ENCODE measurements at regions not wholly inside any gene's neighbourhood (a gene's known extent, or its start where the extent isn't known, plus 50 kb on each side); places are given as distances from the start of the nearest gene placed in this dataset.

DNA sequence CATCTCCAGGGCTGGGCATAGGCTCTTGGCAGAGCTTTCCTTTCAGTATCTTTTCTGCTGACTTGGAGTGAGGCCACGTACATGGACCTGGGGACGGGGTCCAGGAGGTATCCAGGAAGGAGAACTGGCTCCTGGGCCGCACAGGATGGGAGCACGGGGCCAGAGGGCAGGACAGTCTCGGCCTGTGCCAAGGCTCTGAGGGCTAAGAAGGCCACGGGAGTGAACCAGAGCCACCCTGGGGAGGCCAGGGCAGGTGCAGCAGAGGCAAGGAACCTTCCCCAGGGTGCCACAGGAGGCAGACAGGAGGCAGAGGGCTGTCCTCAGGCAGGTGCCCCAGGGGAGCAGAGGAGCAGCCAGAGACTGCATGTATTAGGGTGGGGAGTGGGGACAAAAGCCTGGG, 50.3 kb downstream of the PLXNA1 start:
- Histone ChIP-seq H3K36me3 (ENCODE audit: insufficient read depth, low read length) (peaks cover 58% of the 10 kb centered on the region), H3K4me1 (ENCODE audit: insufficient read depth, low read length) (no peaks in the 10 kb centered on the region), H3K9me3 (ENCODE audit: insufficient read depth, low read depth, low read length) (no peaks in the 10 kb centered on the region), H3K9ac (ENCODE audit: low read depth, low read length) (no peak overlapping the region), H3K27ac (ENCODE audit: low read depth, low read length) (no peak overlapping the region), H3K4me3 (ENCODE audit: low read length) (no peak overlapping the region), H3K27me3 (ENCODE audit: insufficient read depth, low read length) (no peaks in the 10 kb centered on the region)
- WGBS, result 94% methylated on average over 6 of the region's 6 CpGs

DNA sequence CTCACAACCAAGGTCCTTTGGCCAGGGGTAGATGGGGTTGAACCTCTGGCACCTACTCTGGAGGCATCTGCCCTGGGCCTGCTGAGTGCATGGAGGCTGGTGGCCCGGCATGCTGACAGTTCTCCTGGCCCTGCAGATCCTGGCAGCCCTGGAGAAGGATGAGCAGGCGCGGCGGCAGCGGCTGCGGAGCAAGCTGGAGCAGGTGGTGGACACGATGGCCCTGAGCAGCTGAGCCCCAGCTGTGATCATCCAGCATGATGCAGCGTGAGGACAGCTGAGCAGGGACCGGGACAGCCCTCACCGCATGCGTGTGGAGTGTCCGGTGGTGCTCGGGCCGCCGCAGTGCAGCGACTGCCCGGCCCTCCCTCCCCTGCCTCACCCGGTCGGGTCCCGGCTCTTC, 50.9 kb downstream of the PLXNA1 start:
- no peaks in the 10 kb centered on the region for H3K27me3 ChIP-seq (ENCODE audit: insufficient read depth, low read length)

DNA sequence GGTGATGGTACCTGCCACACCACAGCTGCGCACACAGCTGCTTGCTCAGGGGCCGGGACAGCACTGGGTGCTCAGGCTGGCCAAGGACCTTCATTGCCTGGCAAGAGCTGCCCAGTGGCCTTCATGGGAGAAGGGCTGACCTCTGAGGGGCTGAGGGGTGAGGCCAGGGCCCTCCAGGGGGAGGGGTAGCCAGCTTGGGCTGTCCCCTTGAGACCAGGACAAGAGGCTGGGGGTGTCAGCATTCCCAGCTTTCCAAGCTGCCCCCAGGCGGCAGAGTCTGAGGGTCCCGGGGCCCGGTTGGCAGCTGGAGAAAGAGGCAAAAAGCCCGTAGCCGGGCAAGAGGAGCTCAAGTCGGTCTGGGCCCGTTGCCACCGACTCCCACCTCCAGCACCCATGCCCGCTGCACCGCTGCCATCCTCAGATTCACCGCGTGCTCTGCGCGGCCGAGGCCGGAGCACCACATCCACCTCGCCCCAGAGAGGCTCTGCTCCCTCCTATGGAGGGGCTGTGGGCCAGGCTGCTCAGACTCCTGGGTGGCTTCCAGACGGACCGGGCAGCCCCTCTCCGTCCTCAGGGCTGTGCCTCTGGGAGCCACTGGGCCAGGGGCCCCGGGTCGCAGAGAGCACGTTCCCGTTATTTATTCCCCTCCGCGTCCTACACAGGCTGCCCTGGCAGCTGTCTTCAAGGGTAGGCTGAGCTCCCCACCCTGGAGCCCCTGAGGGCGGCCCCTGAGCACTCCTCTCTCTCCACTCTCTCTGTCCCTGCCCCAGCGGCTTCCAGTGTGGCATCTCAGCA, 51.5 kb downstream of the PLXNA1 start:
- H3K36me3 ChIP-seq (ENCODE audit: insufficient read depth, low read length), result peaks cover 47% of the 10 kb centered on the region
- H3K4me1 ChIP-seq (ENCODE audit: insufficient read depth, low read length), result no peaks in the 10 kb centered on the region
- 93% methylated on average over 30 of the region's 30 CpGs for WGBS
- no peak overlapping the region for H3K4me3 ChIP-seq (ENCODE audit: low read length)
- no peaks in the 10 kb centered on the region for H3K9me3 ChIP-seq (ENCODE audit: insufficient read depth, low read depth, low read length)
- no peak overlapping the region for H3K9ac ChIP-seq (ENCODE audit: low read depth, low read length)
- H3K27me3 ChIP-seq (ENCODE audit: insufficient read depth, low read length), result no peaks in the 10 kb centered on the region
- no peak overlapping the region for H3K27ac ChIP-seq (ENCODE audit: low read depth, low read length)

More for the DNA sequence above, 50.9 kb downstream of the PLXNA1 start:
- Histone ChIP-seq H3K4me1 (ENCODE audit: insufficient read depth, low read length) (no peaks in the 10 kb centered on the region), H3K9ac (ENCODE audit: low read depth, low read length) (no peak overlapping the region), H3K4me3 (ENCODE audit: low read length) (no peak overlapping the region), H3K27ac (ENCODE audit: low read depth, low read length) (no peak overlapping the region), H3K36me3 (ENCODE audit: insufficient read depth, low read length) (peaks cover 53% of the 10 kb centered on the region), H3K9me3 (ENCODE audit: insufficient read depth, low read depth, low read length) (no peaks in the 10 kb centered on the region)
- WGBS, result 96% methylated on average over 20 of the region's 20 CpGs

DNA sequence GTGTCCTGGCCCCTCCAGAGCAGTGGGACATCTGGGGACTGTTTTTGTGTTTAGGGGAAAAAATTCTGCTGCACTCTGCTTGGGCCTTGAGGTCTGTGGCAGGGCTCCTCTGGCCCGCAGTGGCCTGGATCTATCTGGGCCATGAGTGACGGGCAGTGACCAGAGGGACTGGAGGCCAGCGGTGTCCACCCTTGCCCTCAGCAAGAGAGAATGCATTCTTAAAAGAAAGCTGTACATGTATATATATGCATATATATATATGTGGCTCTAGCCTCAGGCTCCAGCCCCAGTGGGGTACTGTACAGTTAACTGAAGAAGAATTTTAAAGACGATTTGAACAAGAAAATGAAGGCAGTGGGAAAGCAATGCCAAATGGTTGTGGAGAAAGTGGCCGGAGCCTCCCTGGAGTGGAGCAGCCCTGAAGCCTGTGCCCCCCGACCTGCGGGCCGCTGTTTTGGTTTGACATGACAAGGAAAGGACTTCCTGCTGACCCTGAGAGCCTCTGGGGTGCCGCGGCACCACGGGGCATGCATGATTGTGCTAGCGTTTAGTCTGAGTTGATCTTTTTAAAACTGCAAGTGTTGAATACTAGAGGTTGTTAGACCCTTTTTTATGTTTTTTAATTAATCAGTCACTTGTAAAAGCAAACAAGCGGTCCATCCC, 52.2 kb downstream of the PLXNA1 start:
- WGBS, result 94% methylated on average over 12 of the region's 13 CpGs
- Histone ChIP-seq H3K4me1 (ENCODE audit: insufficient read depth, low read length) (no peaks in the 10 kb centered on the region), H3K9ac (ENCODE audit: low read depth, low read length) (no peak overlapping the region), H3K36me3 (ENCODE audit: insufficient read depth, low read length) (peaks cover 40% of the 10 kb centered on the region), H3K27ac (ENCODE audit: low read depth, low read length) (no peak overlapping the region), H3K9me3 (ENCODE audit: insufficient read depth, low read depth, low read length) (no peaks in the 10 kb centered on the region), H3K27me3 (ENCODE audit: insufficient read depth, low read length) (no peaks in the 10 kb centered on the region), H3K4me3 (ENCODE audit: low read length) (no peak overlapping the region)

DNA sequence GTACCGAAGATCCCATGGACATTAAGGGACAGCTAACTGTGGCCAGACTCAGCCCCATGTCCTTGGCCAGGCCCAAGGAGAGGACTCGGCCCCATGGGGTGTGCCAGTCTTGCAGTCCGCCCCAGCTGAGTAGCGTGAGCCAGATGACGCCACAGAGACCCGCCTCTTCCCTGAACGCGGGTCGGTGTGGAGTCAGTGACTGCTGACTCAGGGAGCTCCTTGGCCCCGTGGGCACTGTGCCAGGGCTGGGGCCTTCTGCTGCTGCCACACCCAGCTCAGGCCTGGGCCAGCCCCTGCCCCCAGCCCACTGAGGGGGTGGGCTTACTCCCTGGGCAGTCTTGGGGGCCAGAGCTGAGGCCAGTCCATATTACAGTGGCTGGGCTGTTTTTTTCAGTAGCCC, 52.8 kb downstream of the PLXNA1 start:
- Histone ChIP-seq H3K9me3 (ENCODE audit: insufficient read depth, low read depth, low read length) (no peaks in the 10 kb centered on the region), H3K9ac (ENCODE audit: low read depth, low read length) (no peak overlapping the region), H3K27ac (ENCODE audit: low read depth, low read length) (no peak overlapping the region), H3K36me3 (ENCODE audit: insufficient read depth, low read length) (peaks cover 34% of the 10 kb centered on the region), H3K4me3 (ENCODE audit: low read length) (no peak overlapping the region), H3K4me1 (ENCODE audit: insufficient read depth, low read length) (no peaks in the 10 kb centered on the region), H3K27me3 (ENCODE audit: insufficient read depth, low read length) (no peaks in the 10 kb centered on the region)
- WGBS, result 96% methylated on average over 10 of the region's 10 CpGs

- 95% methylated on average over 28 of the region's 28 CpGs for WGBS
- H3K9ac ChIP-seq (ENCODE audit: low read depth, low read length), result no peak overlapping the region
- no peaks in the 10 kb centered on the region for H3K9me3 ChIP-seq (ENCODE audit: insufficient read depth, low read depth, low read length)
- no peak overlapping the region for H3K27ac ChIP-seq (ENCODE audit: low read depth, low read length)
- no peaks in the 10 kb centered on the region for H3K27me3 ChIP-seq (ENCODE audit: insufficient read depth, low read length)
- peaks cover 27% of the 10 kb centered on the region for H3K36me3 ChIP-seq (ENCODE audit: insufficient read depth, low read length)
- H3K4me1 ChIP-seq (ENCODE audit: insufficient read depth, low read length), result no peaks in the 10 kb centered on the region
- no peak overlapping the region for H3K4me3 ChIP-seq (ENCODE audit: low read length)
Observed at GRCh38 chr3:127036209-127037020, 53.5 kb downstream of the PLXNA1 start.

GRCh38 chr3:127037021-127037400, 54.1 kb downstream of the PLXNA1 start:
- 99% methylated on average over 15 of the region's 16 CpGs for WGBS
- H3K9ac ChIP-seq (ENCODE audit: low read depth, low read length), result no peak overlapping the region
- H3K27ac ChIP-seq (ENCODE audit: low read depth, low read length), result no peak overlapping the region
- H3K4me3 ChIP-seq (ENCODE audit: low read length), result no peak overlapping the region
- no peaks in the 10 kb centered on the region for H3K9me3 ChIP-seq (ENCODE audit: insufficient read depth, low read depth, low read length)
- H3K36me3 ChIP-seq (ENCODE audit: insufficient read depth, low read length), result peaks cover 23% of the 10 kb centered on the region
- no peaks in the 10 kb centered on the region for H3K27me3 ChIP-seq (ENCODE audit: insufficient read depth, low read length)
- H3K4me1 ChIP-seq (ENCODE audit: insufficient read depth, low read length), result no peaks in the 10 kb centered on the region

DNA sequence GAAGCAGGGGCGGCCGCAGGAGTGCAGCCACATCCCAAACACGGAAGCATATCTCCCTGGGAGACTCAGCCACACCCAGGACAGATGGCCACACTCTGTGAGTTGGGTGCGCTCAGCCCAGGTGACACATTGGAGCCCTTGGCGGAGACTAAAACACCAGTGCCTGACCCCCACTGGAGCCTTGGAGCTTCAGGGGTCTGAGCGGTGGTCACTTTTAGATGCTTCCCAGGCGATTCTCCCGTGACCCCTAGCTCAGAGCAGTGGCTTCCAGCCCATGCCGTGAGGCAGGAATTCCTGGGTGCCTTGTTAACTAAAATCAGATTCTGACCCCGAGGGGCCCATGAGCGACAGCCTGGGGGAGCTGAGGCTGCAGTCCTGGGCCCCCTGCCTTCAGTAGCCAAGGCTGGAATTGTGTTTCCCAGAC, 54.5 kb downstream of the PLXNA1 start:
- H3K4me3 ChIP-seq (ENCODE audit: low read length), result no peak overlapping the region
- H3K27ac ChIP-seq (ENCODE audit: low read depth, low read length), result no peak overlapping the region
- no peaks in the 10 kb centered on the region for H3K9me3 ChIP-seq (ENCODE audit: insufficient read depth, low read depth, low read length)
- WGBS, result 95% methylated on average over 11 of the region's 11 CpGs
- H3K9ac ChIP-seq (ENCODE audit: low read depth, low read length), result no peak overlapping the region
- no peaks in the 10 kb centered on the region for H3K4me1 ChIP-seq (ENCODE audit: insufficient read depth, low read length)
- no peaks in the 10 kb centered on the region for H3K27me3 ChIP-seq (ENCODE audit: insufficient read depth, low read length)
- H3K36me3 ChIP-seq (ENCODE audit: insufficient read depth, low read length), result peaks cover 19% of the 10 kb centered on the region

- no peaks in the 10 kb centered on the region for H3K9me3 ChIP-seq (ENCODE audit: insufficient read depth, low read depth, low read length)
- 89% methylated on average over 10 of the region's 10 CpGs for WGBS
- H3K36me3 ChIP-seq (ENCODE audit: insufficient read depth, low read length), result peaks cover 14% of the 10 kb centered on the region
- no peaks in the 10 kb centered on the region for H3K27me3 ChIP-seq (ENCODE audit: insufficient read depth, low read length)
- peaks cover under 1% of the 10 kb centered on the region; the same call in 1 of the 2 replicates for H3K4me1 ChIP-seq (ENCODE audit: insufficient read depth, low read length)
- no peak overlapping the region for H3K27ac ChIP-seq (ENCODE audit: low read depth, low read length)
- no peak overlapping the region for H3K9ac ChIP-seq (ENCODE audit: low read depth, low read length)
- no peak overlapping the region for H3K4me3 ChIP-seq (ENCODE audit: low read length)
Observed at GRCh38 chr3:127037971-127038446, 55.1 kb downstream of the PLXNA1 start.

DNA sequence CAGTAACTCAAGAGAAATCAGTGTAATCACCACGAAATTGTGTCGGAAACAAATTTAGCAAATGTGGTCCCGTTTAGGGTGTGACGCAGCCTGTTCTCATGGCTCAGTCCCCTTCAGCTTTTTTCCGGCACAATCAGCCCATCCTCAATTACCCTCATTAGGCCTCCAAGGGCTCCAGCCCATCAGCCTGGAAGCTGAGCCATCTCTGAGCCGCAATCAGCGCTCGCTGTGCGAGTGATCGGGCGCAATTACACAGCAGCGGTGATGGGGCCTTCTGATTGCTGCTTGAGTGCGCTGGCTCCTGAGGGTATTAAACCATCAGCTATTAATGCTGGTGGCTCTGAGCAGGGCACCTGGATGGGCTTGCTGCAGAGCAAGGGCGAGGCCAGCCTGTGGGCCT, 55.6 kb downstream of the PLXNA1 start:
- Histone ChIP-seq H3K4me3 (ENCODE audit: low read length) (no peak overlapping the region), H3K27me3 (ENCODE audit: insufficient read depth, low read length) (no peaks in the 10 kb centered on the region), H3K4me1 (ENCODE audit: insufficient read depth, low read length) (peaks cover 5% of the 10 kb centered on the region), H3K9me3 (ENCODE audit: insufficient read depth, low read depth, low read length) (no peaks in the 10 kb centered on the region), H3K36me3 (ENCODE audit: insufficient read depth, low read length) (peaks cover 10% of the 10 kb centered on the region; the same call in 1 of the 2 replicates), H3K27ac (ENCODE audit: low read depth, low read length) (no peak overlapping the region), H3K9ac (ENCODE audit: low read depth, low read length) (no peak overlapping the region)
- 94% methylated on average over 14 of the region's 14 CpGs for WGBS

All from HUES64 (cell line).